GM18502 (cell line): ENCODE measurements at regions not wholly inside any gene's neighbourhood (a gene's known extent, or its start where the extent isn't known, plus 50 kb on each side); places are given as distances from the start of the nearest gene placed in this dataset.

Source experiments
- ATAC-seq: cut with Tn5 transposase; IDR thresholded peaks from one replicate; pipeline ENCODE4 v1.9.1; 2021; ENCODE audit warnings: mild to moderate bottlenecking; ENCODE audit not compliant: unreplicated experiment, poor library complexity

- ATAC-seq: no peak
These were observed 109.4 kb upstream of the GRIK2 start for GRCh38 chr6:101284131-101284530.

GRCh38 chr6:101286146-101286545, 107.4 kb upstream of the GRIK2 start:
- no peak for ATAC-seq

- ATAC-seq: no peak
These were observed 103.2 kb upstream of the GRIK2 start for GRCh38 chr6:101290346-101290745.

- no peak for ATAC-seq
These were observed 99.4 kb upstream of the GRIK2 start for GRCh38 chr6:101294051-101294638.

- ATAC-seq: no peak
These were observed 98.8 kb upstream of the GRIK2 start for GRCh38 chr6:101294676-101295075.

- ATAC-seq: no peak
These were observed 97.1 kb upstream of the GRIK2 start for GRCh38 chr6:101296169-101296960.

GRCh38 chr6:101302593-101302992, 90.9 kb upstream of the GRIK2 start:
- no peak for ATAC-seq

GRCh38 chr6:101303495-101303894, 90.0 kb upstream of the GRIK2 start:
- no peak for ATAC-seq

GRCh38 chr6:101312652-101313051, 80.9 kb upstream of the GRIK2 start:
- no peak for ATAC-seq

GRCh38 chr6:101322921-101323320, 70.6 kb upstream of the GRIK2 start:
- no peak for ATAC-seq

- no peak for ATAC-seq
These were observed 67.1 kb upstream of the GRIK2 start for GRCh38 chr6:101326411-101326810.

GRCh38 chr6:101341926-101342325, 51.6 kb upstream of the GRIK2 start:
- no peak for ATAC-seq
